Omental fat pad (tissue), 3 donors: ENCODE measurements at regions not wholly inside any gene's neighbourhood (a gene's known extent, or its start where the extent isn't known, plus 50 kb on each side); places are given as distances from the start of the nearest gene placed in this dataset.

Experiments
- ATAC-seq: fragments of 150-250 bp; one replicate; pipeline ENCODE4 v1.9.1; 2016; ENCODE audit warnings: mild to moderate bottlenecking, moderate library complexity; ENCODE audit not compliant: low FRiP score
- DNase-seq: peaks from one replicate; pipeline ENCODE4 v3.0.0-alpha.2; 2019; ENCODE audit warnings: low spot score
- TF ChIP-seq, protein P1 (sequence below), 3 donors: fragments of 450-650 bp; IDR thresholded peaks; one replicate each; pipeline ENCODE4 v1.5.1; 2016 to 2017; ENCODE audit warnings: antibody characterized with exemption in 3 of 3, mild to moderate bottlenecking in 3 of 3, moderate library complexity in 2 of 3

DNA sequence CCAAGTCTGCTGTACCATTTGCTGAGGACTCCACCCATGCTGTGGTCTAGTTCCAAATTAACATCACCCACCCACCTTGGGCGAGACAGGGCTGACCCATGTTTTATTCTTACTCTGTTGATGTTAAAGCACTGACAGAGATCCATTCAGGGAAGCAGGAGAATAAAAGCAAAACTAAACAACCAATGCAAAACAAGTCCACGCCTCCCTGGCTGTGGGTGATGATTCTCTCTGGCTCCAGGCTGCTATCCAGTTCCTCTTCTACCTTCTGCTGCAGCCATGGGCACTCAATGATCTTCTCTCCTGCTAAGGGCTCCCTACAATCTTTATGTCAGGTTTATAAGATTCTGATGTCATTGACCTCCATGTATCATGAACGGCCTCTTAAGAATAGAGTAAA is 786.6 kb upstream of the ID2 start:
- TF ChIP-seq, protein P1, sequence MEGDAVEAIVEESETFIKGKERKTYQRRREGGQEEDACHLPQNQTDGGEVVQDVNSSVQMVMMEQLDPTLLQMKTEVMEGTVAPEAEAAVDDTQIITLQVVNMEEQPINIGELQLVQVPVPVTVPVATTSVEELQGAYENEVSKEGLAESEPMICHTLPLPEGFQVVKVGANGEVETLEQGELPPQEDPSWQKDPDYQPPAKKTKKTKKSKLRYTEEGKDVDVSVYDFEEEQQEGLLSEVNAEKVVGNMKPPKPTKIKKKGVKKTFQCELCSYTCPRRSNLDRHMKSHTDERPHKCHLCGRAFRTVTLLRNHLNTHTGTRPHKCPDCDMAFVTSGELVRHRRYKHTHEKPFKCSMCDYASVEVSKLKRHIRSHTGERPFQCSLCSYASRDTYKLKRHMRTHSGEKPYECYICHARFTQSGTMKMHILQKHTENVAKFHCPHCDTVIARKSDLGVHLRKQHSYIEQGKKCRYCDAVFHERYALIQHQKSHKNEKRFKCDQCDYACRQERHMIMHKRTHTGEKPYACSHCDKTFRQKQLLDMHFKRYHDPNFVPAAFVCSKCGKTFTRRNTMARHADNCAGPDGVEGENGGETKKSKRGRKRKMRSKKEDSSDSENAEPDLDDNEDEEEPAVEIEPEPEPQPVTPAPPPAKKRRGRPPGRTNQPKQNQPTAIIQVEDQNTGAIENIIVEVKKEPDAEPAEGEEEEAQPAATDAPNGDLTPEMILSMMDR (IDR thresholded peaks at IDR 0.05) = no peak

DNA sequence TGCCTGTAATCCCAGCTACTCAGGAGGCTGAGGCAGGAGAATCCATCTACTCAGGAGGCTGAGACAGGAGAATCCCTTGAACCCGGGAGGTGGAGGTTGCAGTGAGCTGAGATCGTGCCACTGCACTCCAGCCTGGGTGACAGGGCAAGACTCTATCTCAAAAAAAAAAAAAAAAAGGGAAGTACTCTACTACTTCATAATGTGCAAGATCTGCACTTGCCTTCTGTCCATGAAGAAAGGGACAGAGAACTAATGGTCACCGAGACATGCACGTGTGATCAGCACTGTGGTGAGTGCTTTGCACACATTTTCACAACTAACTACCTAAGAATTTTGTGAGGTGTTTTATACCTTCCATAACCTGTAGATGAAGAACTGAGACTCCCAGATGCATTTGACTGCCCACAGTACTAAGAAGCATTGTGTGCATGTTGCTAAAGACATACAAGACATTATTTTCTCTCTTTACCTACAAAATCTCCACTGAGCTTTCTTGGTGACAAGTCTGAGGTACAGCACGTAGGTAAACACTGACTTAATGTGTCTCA is 784.8 kb upstream of the ID2 start:
- ATAC-seq (no peak), DNase-seq (no peak)
- TF ChIP-seq, protein P1 (IDR thresholded peaks at IDR 0.05) = no peak

More for the DNA sequence above, 786.6 kb upstream of the ID2 start:
- DNase-seq (no peak), ATAC-seq (no peak)

DNA sequence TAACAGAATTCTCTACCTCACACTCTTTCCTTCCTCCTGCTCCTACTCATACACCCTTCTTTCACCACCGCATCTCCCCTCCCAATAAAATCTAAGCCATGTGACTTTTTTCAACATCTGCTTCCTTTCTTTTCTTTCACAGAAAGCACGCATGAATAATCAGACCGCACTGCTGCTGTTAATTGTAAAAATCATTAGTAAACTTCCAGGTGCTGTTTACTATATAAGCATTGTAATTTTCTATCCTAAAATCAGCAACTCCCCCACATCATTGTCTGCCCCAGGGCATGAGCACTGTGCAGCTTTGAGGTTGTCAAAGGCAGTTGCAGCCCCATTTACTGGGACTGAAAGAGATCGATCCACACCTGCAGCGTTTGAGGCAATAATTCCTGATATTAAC is 782.6 kb upstream of the ID2 start:
- DNase-seq = no peak
- TF ChIP-seq, protein P1 (IDR thresholded peaks at IDR 0.05) = no peak
- no peak for ATAC-seq

DNA sequence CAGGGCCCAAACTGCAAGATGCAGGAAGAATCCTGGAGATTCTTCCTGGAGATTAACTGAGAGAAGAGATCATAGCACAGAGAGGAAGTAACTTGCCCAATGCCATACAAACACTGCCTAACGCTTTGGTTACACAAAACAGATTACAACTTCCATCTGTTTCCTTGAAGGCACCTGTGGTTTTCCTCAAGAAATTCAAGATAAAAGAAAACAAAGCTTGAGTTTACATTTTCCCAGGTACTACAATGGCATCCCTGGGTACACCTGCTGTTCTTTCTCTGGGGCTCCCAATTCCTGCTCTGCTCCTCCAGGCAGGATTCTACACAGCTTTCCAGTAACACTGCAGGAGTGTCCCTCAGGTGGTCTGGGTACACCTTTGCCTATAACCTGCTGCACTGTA is 781.9 kb upstream of the ID2 start:
- ATAC-seq (no peak), DNase-seq (no peak)
- TF ChIP-seq, protein P1 (IDR thresholded peaks at IDR 0.05) = no peak

DNA sequence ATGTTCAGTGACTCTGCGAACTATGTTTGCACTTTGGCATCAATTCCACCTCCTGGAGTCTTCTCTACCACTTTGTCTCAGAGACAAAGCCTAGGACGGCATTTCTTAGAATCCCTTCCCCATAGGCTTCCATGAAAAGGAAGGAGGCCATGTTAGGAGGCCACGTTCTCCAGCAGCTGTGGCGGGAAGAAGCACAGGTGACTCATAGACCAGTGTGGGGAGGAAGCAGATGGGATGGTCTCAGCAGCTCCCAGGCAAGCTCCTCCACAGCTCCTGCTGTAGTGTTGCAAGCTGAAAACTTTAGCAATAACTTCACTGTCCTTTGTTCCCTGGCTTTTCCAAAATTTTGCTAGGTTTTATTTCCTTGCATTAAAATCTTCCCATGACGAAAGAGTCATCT is 781.3 kb upstream of the ID2 start:
- ATAC-seq (no peak), DNase-seq (no peak)
- TF ChIP-seq, protein P1 (IDR thresholded peaks at IDR 0.05) = no peak

DNA sequence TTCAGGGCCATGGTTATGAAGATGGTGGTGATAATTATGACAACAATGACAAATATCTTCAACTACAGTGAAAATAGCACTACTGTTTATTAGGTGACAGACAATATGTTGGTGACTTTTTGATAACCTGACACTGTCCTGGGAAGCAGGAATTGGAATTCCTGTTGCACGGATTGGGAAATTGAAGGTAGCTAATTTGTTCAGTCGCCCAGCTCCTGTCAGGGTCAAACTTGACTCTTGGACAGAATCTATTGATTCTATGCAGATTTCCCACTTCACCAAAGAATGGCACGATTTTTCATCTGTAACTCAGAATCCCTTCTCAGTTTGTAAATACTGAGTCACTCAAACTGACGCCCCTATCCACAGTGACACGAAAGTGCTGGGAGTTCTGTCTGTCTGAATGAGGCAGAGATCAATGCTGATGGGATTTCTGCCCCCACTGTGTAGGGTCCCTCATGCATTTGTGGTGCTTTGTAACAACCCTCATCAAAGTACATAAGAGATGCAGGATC is 779.5 kb upstream of the ID2 start:
- ATAC-seq (no peak), DNase-seq (no peak)
- TF ChIP-seq, protein P1 (IDR thresholded peaks at IDR 0.05) = no peak

DNA sequence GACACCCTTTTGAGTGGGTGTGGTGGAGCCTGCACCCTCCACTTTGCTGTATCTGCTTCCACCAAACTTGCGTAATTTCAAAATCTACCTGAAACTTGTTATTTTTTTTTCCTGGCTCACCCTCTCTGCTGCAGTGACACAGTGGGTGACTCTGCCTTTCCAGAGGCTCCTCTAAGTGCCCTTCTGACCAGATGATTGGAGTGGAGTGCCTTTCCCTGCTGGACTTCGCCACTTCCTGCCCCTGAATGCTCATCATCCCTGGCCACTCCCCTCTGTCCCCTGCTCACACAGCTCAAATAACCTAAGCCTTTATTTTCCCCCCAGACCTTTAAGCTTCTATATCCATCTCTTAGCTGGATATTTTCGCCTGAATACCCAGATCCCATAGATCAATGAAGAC is 777.5 kb upstream of the ID2 start:
- TF ChIP-seq, protein P1 (IDR thresholded peaks at IDR 0.05) = no peak
- DNase-seq (no peak), ATAC-seq (no peak)
